GM18499 (cell line): ENCODE measurements at regions not wholly inside any gene's neighbourhood (a gene's known extent, or its start where the extent isn't known, plus 50 kb on each side); places are given as distances from the start of the nearest gene placed in this dataset.

Experiments
- ATAC-seq: cut with Tn5 transposase; IDR thresholded peaks from one replicate; pipeline ENCODE4 v1.9.1; 2021; ENCODE audit warnings: moderate number of reproducible peaks; ENCODE audit not compliant: insufficient read depth, unreplicated experiment

GRCh38 chr3:71843071-71843470 is 58.1 kb upstream of the PROK2 start:
- no peak for ATAC-seq

- ATAC-seq = no peak
These were observed 53.5 kb upstream of the PROK2 start for GRCh38 chr3:71838406-71838805.
